SK-N-SH treated with all-trans-retinoic acid at 6 μM for 48 hours (cell line): ENCODE measurements at regions not wholly inside any gene's neighbourhood (a gene's known extent, or its start where the extent isn't known, plus 50 kb on each side); places are given as distances from the start of the nearest gene placed in this dataset.

Experiments used
- ATAC-seq: fragments of 200-7000 bp; cut with Tn5 transposase; 3 replicates; pipeline ENCODE4 v1.9.1; 2020; ENCODE audit warnings: mild to moderate bottlenecking, moderate library complexity
- ARNTL ChIP-seq: fragments of 450-650 bp; formaldehyde crosslinking; IDR thresholded peaks from 2 replicates; pipeline ENCODE4 v1.5.0; 2020; ENCODE audit warnings: low read depth, mild to moderate bottlenecking, moderate library complexity, borderline replicate concordance
- BACH2 ChIP-seq: fragments of 250-450 bp; sonication (Bioruptor Pico); IDR thresholded peaks from 2 replicates; pipeline ENCODE4 v1.9.0; 2021; ENCODE audit warnings: mild to moderate bottlenecking, borderline replicate concordance
- CREB5 ChIP-seq: fragments of 250-450 bp; sonication (Bioruptor Pico); IDR thresholded peaks from 2 replicates; pipeline ENCODE4 v1.5.1; 2020; ENCODE audit warnings: low read depth, mild to moderate bottlenecking, moderate library complexity
- CSDC2 ChIP-seq: fragments of 250-450 bp; sonication (Bioruptor Pico); IDR thresholded peaks from 2 replicates; pipeline ENCODE4 v1.5.0; 2020; ENCODE audit warnings: mild to moderate bottlenecking, moderate library complexity
- CSRNP3 ChIP-seq: fragments of 250-450 bp; sonication (Bioruptor Pico); IDR thresholded peaks from 2 replicates; pipeline ENCODE4 v1.5.1; 2021; ENCODE audit warnings: mild to moderate bottlenecking, moderate library complexity
- ESRRG ChIP-seq: fragments of 250-450 bp; sonication (Bioruptor Pico); IDR thresholded peaks from 2 replicates; pipeline ENCODE4 v1.6.1; 2021; ENCODE audit warnings: mild to moderate bottlenecking
- GLIS3 ChIP-seq: fragments of 250-450 bp; sonication (Bioruptor Pico); IDR thresholded peaks from 2 replicates; pipeline ENCODE4 v1.5.0; 2020; ENCODE audit warnings: mild to moderate bottlenecking, moderate library complexity
- ISL1 ChIP-seq: fragments of 250-450 bp; sonication (Bioruptor Pico); IDR thresholded peaks from 2 replicates; pipeline ENCODE4 v2.1.2; 2022; ENCODE audit warnings: mild to moderate bottlenecking, moderate library complexity
- OSR1 ChIP-seq: fragments of 250-450 bp; sonication (Bioruptor Pico); IDR thresholded peaks from 2 replicates; pipeline ENCODE4 v1.8.0; 2022; ENCODE audit warnings: moderate library complexity, mild to moderate bottlenecking, inconsistent platforms
- PATZ1 ChIP-seq: fragments of 250-450 bp; sonication (Bioruptor Pico); IDR thresholded peaks from 2 replicates; pipeline ENCODE4 v1.8.0; 2020; ENCODE audit warnings: mild to moderate bottlenecking, moderate library complexity, borderline replicate concordance
- POU6F1 ChIP-seq: fragments of 250-450 bp; sonication (Bioruptor Pico); IDR thresholded peaks from 2 replicates; pipeline ENCODE4 v1.8.0; 2021; ENCODE audit warnings: low read depth, mild to moderate bottlenecking, moderate library complexity, borderline replicate concordance
- PPARA ChIP-seq: fragments of 250-450 bp; sonication (Bioruptor Pico); IDR thresholded peaks from 2 replicates; pipeline ENCODE4 v1.5.0; 2020; ENCODE audit warnings: mild to moderate bottlenecking, borderline replicate concordance
- RARB ChIP-seq: fragments of 250-450 bp; sonication (Bioruptor Pico); IDR thresholded peaks from 2 replicates; pipeline ENCODE4 v1.8.0; 2021; ENCODE audit warnings: mild to moderate bottlenecking, moderate library complexity
- SNAI2 ChIP-seq: fragments of 250-450 bp; sonication (Bioruptor Pico); IDR thresholded peaks from 2 replicates; pipeline ENCODE4 v1.5.0; 2020; ENCODE audit warnings: mild to moderate bottlenecking, moderate library complexity
- TCF4 ChIP-seq: fragments of 250-450 bp; sonication (Bioruptor Pico); IDR thresholded peaks from 2 replicates; pipeline ENCODE4 v1.8.0; 2021; ENCODE audit warnings: mild to moderate bottlenecking, moderate library complexity, borderline replicate concordance
- TOX ChIP-seq: fragments of 250-450 bp; sonication (Bioruptor Pico); IDR thresholded peaks from 2 replicates; pipeline ENCODE4 v1.8.0; 2021; ENCODE audit warnings: mild to moderate bottlenecking, moderate library complexity, borderline replicate concordance
- TSHZ2 ChIP-seq: fragments of 250-450 bp; sonication (Bioruptor Pico); IDR thresholded peaks from 2 replicates; pipeline ENCODE4 v1.5.0; 2020; ENCODE audit warnings: mild to moderate bottlenecking, moderate library complexity
- ZC3H10 ChIP-seq: fragments of 250-450 bp; sonication (Bioruptor Pico); IDR thresholded peaks from 2 replicates; pipeline ENCODE4 v1.5.1; 2021; ENCODE audit warnings: mild to moderate bottlenecking, moderate library complexity
- ZFP3 ChIP-seq: fragments of 250-450 bp; sonication (Bioruptor Pico); IDR thresholded peaks from 2 replicates; pipeline ENCODE4 v1.5.0; 2020; ENCODE audit warnings: mild to moderate bottlenecking, moderate library complexity
- ZFP30 ChIP-seq: fragments of 450-650 bp; formaldehyde crosslinking; IDR thresholded peaks from 2 replicates; pipeline ENCODE4 v1.5.0; 2022; ENCODE audit warnings: mild to moderate bottlenecking, moderate library complexity
- ZNF565 ChIP-seq: fragments of 450-650 bp; formaldehyde crosslinking; conservative IDR thresholded peaks from 2 replicates; pipeline ENCODE4 v1.5.0; 2020; ENCODE audit warnings: low read depth, mild to moderate bottlenecking, moderate library complexity
- ZNF70 ChIP-seq: fragments of 450-650 bp; formaldehyde crosslinking; IDR thresholded peaks from 2 replicates; pipeline ENCODE4 v1.5.0; 2020; ENCODE audit warnings: mild to moderate bottlenecking, moderate library complexity
- ZNF8 ChIP-seq: fragments of 450-650 bp; formaldehyde crosslinking; IDR thresholded peaks from 2 replicates; pipeline ENCODE4 v1.5.0; 2020; ENCODE audit warnings: mild to moderate bottlenecking, moderate library complexity

GRCh38 chr3:7874116-7874515 is 627.5 kb upstream of the LMCD1 start:
- ATAC-seq, result no peak
- TF ChIP-seq ZNF8 (CRISPR knock-in tag) (no peak), PPARA (CRISPR knock-in tag) (no peak), ARNTL (CRISPR knock-in tag) (no peak), SNAI2 (no peak), BACH2 (CRISPR knock-in tag) (no peak), ZNF565 (CRISPR knock-in tag) (no peak), TOX (CRISPR knock-in tag) (no peak), ESRRG (CRISPR knock-in tag) (no peak), ZFP3 (0 out of 2 replicates have a peak, but pooled peaks have one; percentile 20), ISL1 (CRISPR knock-in tag) (peak; percentile 91), ZC3H10 (CRISPR knock-in tag) (no peak), CSDC2 (CRISPR knock-in tag) (no peak), TCF4 (no peak), CREB5 (CRISPR knock-in tag) (peak; percentile 54; the same call in 1 of the 2 replicates), POU6F1 (CRISPR knock-in tag) (no peak), ZFP30 (CRISPR knock-in tag) (no peak), RARB (CRISPR knock-in tag) (no peak), PATZ1 (CRISPR knock-in tag) (no peak), TSHZ2 (CRISPR knock-in tag) (no peak), OSR1 (CRISPR knock-in tag) (no peak), ZNF70 (no peak), GLIS3 (CRISPR knock-in tag) (0 out of 2 replicates have a peak, but pooled peaks have one; percentile 11), CSRNP3 (CRISPR knock-in tag) (no peak)

GRCh38 chr3:7875925-7876324 is 625.7 kb upstream of the LMCD1 start:
- no peak for ATAC-seq
- TF ChIP-seq OSR1 (CRISPR knock-in tag), result no peak
- no peak; the same call in 1 of the 2 replicates for TF ChIP-seq ZFP3
- TF ChIP-seq ISL1 (CRISPR knock-in tag), result peak; percentile 99
- no peak for TF ChIP-seq ZFP30 (CRISPR knock-in tag)
- 0 out of 2 replicates have a peak, but pooled peaks have one; percentile 11 for TF ChIP-seq CSDC2 (CRISPR knock-in tag)
- no peak for TF ChIP-seq ARNTL (CRISPR knock-in tag)
- no peak for TF ChIP-seq TOX (CRISPR knock-in tag)
- peak; percentile 58; the same call in 1 of the 2 replicates for TF ChIP-seq SNAI2
- no peak for TF ChIP-seq ZNF565 (CRISPR knock-in tag)
- TF ChIP-seq PPARA (CRISPR knock-in tag), result no peak
- TF ChIP-seq TCF4, result 0 out of 2 replicates have a peak, but pooled peaks have one; percentile 38
- TF ChIP-seq TSHZ2 (CRISPR knock-in tag), result 0 out of 2 replicates have a peak, but pooled peaks have one; percentile 24
- peak; percentile 85 for TF ChIP-seq CREB5 (CRISPR knock-in tag)
- peak; percentile 92 for TF ChIP-seq GLIS3 (CRISPR knock-in tag)
- no peak for TF ChIP-seq ZC3H10 (CRISPR knock-in tag)
- 0 out of 2 replicates have a peak, but pooled peaks have one; percentile 10 for TF ChIP-seq ESRRG (CRISPR knock-in tag)
- no peak for TF ChIP-seq ZNF8 (CRISPR knock-in tag)
- peak; percentile 75 for TF ChIP-seq CSRNP3 (CRISPR knock-in tag)
